GM23338 (cell line): ENCODE measurements at regions not wholly inside any gene's neighbourhood (a gene's known extent, or its start where the extent isn't known, plus 50 kb on each side); places are given as distances from the start of the nearest gene placed in this dataset.

Source experiments
- CREB1 ChIP-seq: fragments of 250-450 bp; sonication (Bioruptor Pico); IDR thresholded peaks from 2 replicates; pipeline ENCODE4 v1.5.0; 2020; ENCODE audit warnings: low read depth, mild to moderate bottlenecking, moderate library complexity
- CTCF ChIP-seq, 2 experiments: fragments of 200-600 bp in 1 of 2; sonication (generic) in 1 of 2; conservative IDR thresholded peaks; 2 replicates each; pipeline versions ENCODE4 v1.5.1 to v1.6.1; 2016 to 2017; ENCODE audit warnings: antibody characterized with exemption in 2 of 2, low read depth in 2 of 2, mild to moderate bottlenecking in 2 of 2, moderate library complexity in 1 of 2
- EZH2phosphoT487 ChIP-seq: fragments of 200-600 bp; sonication (generic); IDR thresholded peaks from one replicate; pipeline ENCODE4 v1.8.1; 2018; ENCODE audit warnings: antibody characterized with exemption; ENCODE audit not compliant: unreplicated experiment
- POLR2AphosphoS5 ChIP-seq: IDR thresholded peaks from 2 replicates; pipeline ENCODE4 v1.6.1; 2016; ENCODE audit warnings: antibody characterized with exemption, low read depth

GRCh38 chr4:112808001-112808400 is 171.1 kb downstream of the LARP7 start:
- no peak for TF ChIP-seq CTCF (conservative IDR thresholded peaks at IDR 0.05; ENCODE audit: low read depth in 2 of 2)
- TF ChIP-seq CREB1, result no peak
- TF ChIP-seq POLR2AphosphoS5, result no peak
- no peak for TF ChIP-seq EZH2phosphoT487
